GM12878 (cell line): ENCODE measurements at regions not wholly inside any gene's neighbourhood (a gene's known extent, or its start where the extent isn't known, plus 50 kb on each side); places are given as distances from the start of the nearest gene placed in this dataset.

Source experiments
- ATAC-seq: fragments of 200-7000 bp; cut with Tn5 transposase; 3 replicates; pipeline ENCODE4 v1.9.1; 2020; ENCODE audit warnings: mild to moderate bottlenecking, moderate library complexity
- BruUV-seq: library from RNA; stranded (reverse); fragments of 400-500 nt; replicated peaks from 2 replicates; lab custom pipeline; 2021; lab: Mats Ljungman, UMichigan
- CTCF ChIA-PET: fragments of 300-600 bp; sonication (Branson Sonifier 250); formaldehyde crosslinking; extraction: SDS; loops from one replicate; lab custom pipeline; 2021; ENCODE audit warnings: inconsistent platforms; lab: Yijun Ruan, JAX
- POLR2A ChIA-PET: fragments of 350-600 bp; formaldehyde crosslinking; extraction: SDS; loops from one replicate; lab custom pipeline; 2021; ENCODE audit warnings: inconsistent platforms; lab: Charles Lee
- RAD21 ChIA-PET: fragments of 300-600 bp; sonication (Branson Sonifier 250); formaldehyde crosslinking; loops from one replicate; lab custom pipeline; 2023; ENCODE audit warnings: antibody characterized with exemption; ENCODE audit not compliant: unreplicated experiment; lab: Charles Lee
- SMC1A ChIA-PET: fragments of 300-600 bp; sonication (Branson Sonifier 250); formaldehyde crosslinking; loops from one replicate; lab custom pipeline; 2023; ENCODE audit not compliant: unreplicated experiment, uncharacterized antibody; lab: Charles Lee
- DNase-seq: peaks from one replicate; pipeline ENCODE4 v3.0.0-alpha.2; 2011; ENCODE audit warnings: low read depth, low spot score
- FAIRE-seq: peaks from 3 replicates; lab custom pipeline; 2011; peaks lifted over from hg19 to GRCh38; lab: Jason Lieb, UNC
- H2AFZ ChIP-seq: 2 replicates; pipeline ENCODE4 v1.6.0; 2011; ENCODE audit warnings: low read depth, low read length, control low read depth; ENCODE audit not compliant: control insufficient read depth
- H3K27ac ChIP-seq: 2 replicates; pipeline ENCODE4 v1.5.1; 2011; ENCODE audit warnings: control low read depth; ENCODE audit not compliant: control insufficient read depth, insufficient read depth
- H3K27me3 ChIP-seq, 2 experiments: replicated peaks in 1 of 2; 2 replicates each; pipeline versions ENCODE4 v1.6.0 to v1.6.1; 2011; ENCODE audit warnings: low read length in 1 of 2; ENCODE audit not compliant: control insufficient read depth in 2 of 2, insufficient read depth in 2 of 2
- H3K36me3 ChIP-seq, 2 experiments: 2 replicates each; pipeline ENCODE4 v1.5.1; 2011; ENCODE audit warnings: low read length in 1 of 2; ENCODE audit not compliant: control insufficient read depth in 2 of 2, insufficient read depth in 2 of 2
- H3K4me1 ChIP-seq: 2 replicates; pipeline ENCODE4 v1.6.1; 2011; ENCODE audit warnings: mild to moderate bottlenecking, low read length, moderate library complexity, mixed read lengths; ENCODE audit not compliant: control insufficient read depth, insufficient read depth
- H3K4me2 ChIP-seq: 2 replicates; pipeline ENCODE4 v1.6.0; 2011; ENCODE audit warnings: control low read depth; ENCODE audit not compliant: control insufficient read depth, insufficient read depth
- H3K4me3 ChIP-seq: fragments of 200-600 bp; sonication (generic); 2 replicates; pipeline ENCODE4 v1.5.1; 2016
- H3K79me2 ChIP-seq: 2 replicates; pipeline ENCODE4 v1.6.0; 2011; ENCODE audit warnings: low read length; ENCODE audit not compliant: control insufficient read depth, insufficient read depth
- H3K9ac ChIP-seq: 2 replicates; pipeline ENCODE4 v1.8.0; 2011; ENCODE audit warnings: low read length, control low read depth, mixed read lengths; ENCODE audit not compliant: control insufficient read depth, insufficient read depth
- H3K9me3 ChIP-seq: replicated peaks from 3 replicates; pipeline ENCODE4 v1.5.1; 2011; ENCODE audit warnings: mild to moderate bottlenecking, low read length; ENCODE audit not compliant: control insufficient read depth, insufficient read depth
- H4K20me1 ChIP-seq: 2 replicates; pipeline ENCODE4 v1.6.0; 2011; ENCODE audit not compliant: control insufficient read depth, insufficient read depth
- CBX5 ChIP-seq: sonication (generic); IDR thresholded peaks from 2 replicates; pipeline ENCODE4 v1.6.1; 2016; ENCODE audit warnings: low read depth, moderate library complexity, mild to moderate bottlenecking, inconsistent platforms
- CREB1 ChIP-seq: IDR thresholded peaks from 2 replicates; pipeline ENCODE4 v1.6.1; 2012; ENCODE audit warnings: low read depth, mild to moderate bottlenecking, inconsistent platforms
- EGR1 ChIP-seq, 2 experiments: IDR thresholded peaks; 1 replicate in 1 of 2; 2 replicates in 1 of 2; pipeline ENCODE4 v1.6.1; 2011 to 2012; ENCODE audit warnings: low read depth in 2 of 2, low read length in 2 of 2, borderline replicate concordance in 1 of 2, mild to moderate bottlenecking in 1 of 2, moderate library complexity in 1 of 2
- GATAD2B ChIP-seq: fragments of 450-650 bp; conservative IDR thresholded peaks from 2 replicates; pipeline ENCODE4 v1.6.1; 2017; ENCODE audit warnings: low read depth, mild to moderate bottlenecking, moderate library complexity
- KAT2A ChIP-seq: conservative IDR thresholded peaks from 2 replicates; pipeline ENCODE4 v1.6.1; 2011; ENCODE audit warnings: low read depth, low read length; ENCODE audit not compliant: control insufficient read depth
- LARP7 ChIP-seq: fragments of 450-650 bp; IDR thresholded peaks from 2 replicates; pipeline ENCODE4 v1.6.1; 2017; ENCODE audit warnings: mild to moderate bottlenecking
- POLR2A ChIP-seq: IDR thresholded peaks from 2 replicates; pipeline ENCODE4 v1.6.1; 2011; ENCODE audit warnings: low read depth, mild to moderate bottlenecking, low read length
- POLR2AphosphoS5 ChIP-seq: IDR thresholded peaks from 2 replicates; pipeline ENCODE4 v1.6.1; 2011; ENCODE audit warnings: mild to moderate bottlenecking, low read length, inconsistent platforms
- RUNX3 ChIP-seq: IDR thresholded peaks from 2 replicates; pipeline ENCODE4 v1.6.1; 2012; ENCODE audit warnings: low read length, inconsistent platforms
- SMARCA5 ChIP-seq: fragments of 450-650 bp; IDR thresholded peaks from 2 replicates; pipeline ENCODE4 v1.6.1; 2017; ENCODE audit warnings: mild to moderate bottlenecking
- SPI1 ChIP-seq: IDR thresholded peaks from 2 replicates; pipeline ENCODE4 v1.6.1; 2011; ENCODE audit warnings: low read depth, mild to moderate bottlenecking, low read length, moderate library complexity, borderline replicate concordance; ENCODE audit not compliant: insufficient read depth
- WGBS: methylation state at CpG from one replicate; pipeline ENCODE4 v1.1.6; 2016; ENCODE audit warnings: low lambda C conversion rate; ENCODE audit not compliant: insufficient replicate concordance, insufficient coverage; ENCODE audit errors: missing lambda C conversion rate; 5-methylcytosine and 5-hydroxymethylcytosine counted together
- in situ Hi-C: fragments of 300-500 bp; cut with MboI; formaldehyde crosslinking; loops from 9 replicates; pipeline ENCODE4 v1.14.3; 2018; ENCODE audit warnings: mixed read lengths
- intact Hi-C: fragments of 100-400 bp; cut with micrococcal nuclease; formaldehyde crosslinking; loops from one replicate; pipeline ENCODE4 v1.14.2; 2022; ENCODE audit not compliant: unreplicated experiment
- TF ChIP-seq, protein P1 (sequence below): fragments of 450-650 bp; IDR thresholded peaks from 2 replicates; pipeline ENCODE4 v1.6.1; 2017; ENCODE audit warnings: mild to moderate bottlenecking
- TF ChIP-seq, protein P2 (sequence below): fragments of 450-650 bp; IDR thresholded peaks from 2 replicates; pipeline ENCODE4 v1.6.1; 2017; ENCODE audit warnings: antibody characterized with exemption, mild to moderate bottlenecking, moderate library complexity
- TF ChIP-seq, protein P3 (sequence below): fragments of 450-650 bp; IDR thresholded peaks from 2 replicates; pipeline ENCODE4 v1.6.1; 2016; ENCODE audit warnings: mild to moderate bottlenecking

GRCh38 chr16:80200079-80200478 lies 340.7 kb upstream of the DYNLRB2 start:
- H3K4me1 ChIP-seq = no peaks in the 10 kb centered on the region
- H3K27ac ChIP-seq = no peak overlapping the region
- ChIA-PET RAD21 (no interaction called here), SMC1A (interaction anchor here (0.5 to 1.0 kb wide), 2 partner anchors 8 to 30 kb away, joined by 3 to 7 read pairs; no protein-coding TSS in a partner anchor), POLR2A (no interaction called here), CTCF (no interaction called here)
- BruUV-seq = no TSS peak
- no peaks in the 10 kb centered on the region for H3K9me3 ChIP-seq
- no peak overlapping the region for H3K9ac ChIP-seq
- 0 out of 4 replicates have a peak, but pooled peaks cover 0 to 4% of the 10 kb centered on the region in 2 experiments for H3K27me3 ChIP-seq
- TF ChIP-seq SPI1 (no peak), CBX5 (no peak), GATAD2B (no peak), KAT2A (no peak), EGR1 (IDR thresholded peaks at IDR 0.05; ENCODE audit: borderline replicate concordance in 1 of 2, low read depth in 2 of 2, low read length in 2 of 2) (no peak), CREB1 (no peak), POLR2A (no peak), POLR2AphosphoS5 (no peak)
- no peak overlapping the region for H3K4me2 ChIP-seq
- no peak overlapping the region for H2AFZ ChIP-seq
- H3K79me2 ChIP-seq = no peaks in the 10 kb centered on the region
- H4K20me1 ChIP-seq = no peaks in the 10 kb centered on the region
- intact Hi-C loops (no loop called here), in situ Hi-C loops (no loop called here)
- ATAC-seq = no peak
- no peak overlapping the region for H3K4me3 ChIP-seq
- no peaks in the 10 kb centered on the region for H3K36me3 ChIP-seq
- no peak for DNase-seq
- FAIRE-seq = no peak
- 56% methylated on average over 3 of the region's 3 CpGs for whole genome bisulfite sequencing

DNA sequence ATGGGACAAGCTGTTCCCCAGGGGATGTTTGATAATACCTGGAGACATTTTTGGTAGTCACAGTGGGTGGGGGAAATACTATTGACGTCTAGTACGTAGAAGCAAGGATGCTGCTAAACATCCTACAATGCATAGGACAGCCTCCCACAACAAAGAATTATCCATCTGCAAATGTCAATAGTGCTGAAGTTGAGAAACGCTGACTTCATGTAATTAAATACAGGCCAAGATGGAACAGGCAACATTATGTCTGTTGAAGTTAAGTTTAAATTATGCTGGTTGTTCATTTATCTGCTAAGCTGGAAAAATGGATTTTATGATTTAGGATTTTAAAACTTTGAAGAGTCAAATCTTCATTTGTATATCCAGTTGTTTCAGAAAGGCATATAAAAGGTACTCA lies 341.2 kb upstream of the DYNLRB2 start:
- no peak overlapping the region for H2AFZ ChIP-seq
- intact Hi-C loops (no loop called here), in situ Hi-C loops (no loop called here)
- ChIA-PET CTCF (no interaction called here), RAD21 (no interaction called here), SMC1A (interaction anchor here (1.0 kb wide), 1 partner anchor 9 kb away, joined by 7 read pairs; no protein-coding TSS in a partner anchor), POLR2A (no interaction called here)
- H3K36me3 ChIP-seq = no peaks in the 10 kb centered on the region
- TF ChIP-seq, protein P1, sequence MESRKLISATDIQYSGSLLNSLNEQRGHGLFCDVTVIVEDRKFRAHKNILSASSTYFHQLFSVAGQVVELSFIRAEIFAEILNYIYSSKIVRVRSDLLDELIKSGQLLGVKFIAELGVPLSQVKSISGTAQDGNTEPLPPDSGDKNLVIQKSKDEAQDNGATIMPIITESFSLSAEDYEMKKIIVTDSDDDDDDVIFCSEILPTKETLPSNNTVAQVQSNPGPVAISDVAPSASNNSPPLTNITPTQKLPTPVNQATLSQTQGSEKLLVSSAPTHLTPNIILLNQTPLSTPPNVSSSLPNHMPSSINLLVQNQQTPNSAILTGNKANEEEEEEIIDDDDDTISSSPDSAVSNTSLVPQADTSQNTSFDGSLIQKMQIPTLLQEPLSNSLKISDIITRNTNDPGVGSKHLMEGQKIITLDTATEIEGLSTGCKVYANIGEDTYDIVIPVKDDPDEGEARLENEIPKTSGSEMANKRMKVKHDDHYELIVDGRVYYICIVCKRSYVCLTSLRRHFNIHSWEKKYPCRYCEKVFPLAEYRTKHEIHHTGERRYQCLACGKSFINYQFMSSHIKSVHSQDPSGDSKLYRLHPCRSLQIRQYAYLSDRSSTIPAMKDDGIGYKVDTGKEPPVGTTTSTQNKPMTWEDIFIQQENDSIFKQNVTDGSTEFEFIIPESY = no peak
- TF ChIP-seq, protein P2, sequence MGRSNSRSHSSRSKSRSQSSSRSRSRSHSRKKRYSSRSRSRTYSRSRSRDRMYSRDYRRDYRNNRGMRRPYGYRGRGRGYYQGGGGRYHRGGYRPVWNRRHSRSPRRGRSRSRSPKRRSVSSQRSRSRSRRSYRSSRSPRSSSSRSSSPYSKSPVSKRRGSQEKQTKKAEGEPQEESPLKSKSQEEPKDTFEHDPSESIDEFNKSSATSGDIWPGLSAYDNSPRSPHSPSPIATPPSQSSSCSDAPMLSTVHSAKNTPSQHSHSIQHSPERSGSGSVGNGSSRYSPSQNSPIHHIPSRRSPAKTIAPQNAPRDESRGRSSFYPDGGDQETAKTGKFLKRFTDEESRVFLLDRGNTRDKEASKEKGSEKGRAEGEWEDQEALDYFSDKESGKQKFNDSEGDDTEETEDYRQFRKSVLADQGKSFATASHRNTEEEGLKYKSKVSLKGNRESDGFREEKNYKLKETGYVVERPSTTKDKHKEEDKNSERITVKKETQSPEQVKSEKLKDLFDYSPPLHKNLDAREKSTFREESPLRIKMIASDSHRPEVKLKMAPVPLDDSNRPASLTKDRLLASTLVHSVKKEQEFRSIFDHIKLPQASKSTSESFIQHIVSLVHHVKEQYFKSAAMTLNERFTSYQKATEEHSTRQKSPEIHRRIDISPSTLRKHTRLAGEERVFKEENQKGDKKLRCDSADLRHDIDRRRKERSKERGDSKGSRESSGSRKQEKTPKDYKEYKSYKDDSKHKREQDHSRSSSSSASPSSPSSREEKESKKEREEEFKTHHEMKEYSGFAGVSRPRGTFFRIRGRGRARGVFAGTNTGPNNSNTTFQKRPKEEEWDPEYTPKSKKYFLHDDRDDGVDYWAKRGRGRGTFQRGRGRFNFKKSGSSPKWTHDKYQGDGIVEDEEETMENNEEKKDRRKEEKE = no peak
- TF ChIP-seq SMARCA5 (no peak), RUNX3 (no peak), LARP7 (no peak)
- TF ChIP-seq, protein P3, sequence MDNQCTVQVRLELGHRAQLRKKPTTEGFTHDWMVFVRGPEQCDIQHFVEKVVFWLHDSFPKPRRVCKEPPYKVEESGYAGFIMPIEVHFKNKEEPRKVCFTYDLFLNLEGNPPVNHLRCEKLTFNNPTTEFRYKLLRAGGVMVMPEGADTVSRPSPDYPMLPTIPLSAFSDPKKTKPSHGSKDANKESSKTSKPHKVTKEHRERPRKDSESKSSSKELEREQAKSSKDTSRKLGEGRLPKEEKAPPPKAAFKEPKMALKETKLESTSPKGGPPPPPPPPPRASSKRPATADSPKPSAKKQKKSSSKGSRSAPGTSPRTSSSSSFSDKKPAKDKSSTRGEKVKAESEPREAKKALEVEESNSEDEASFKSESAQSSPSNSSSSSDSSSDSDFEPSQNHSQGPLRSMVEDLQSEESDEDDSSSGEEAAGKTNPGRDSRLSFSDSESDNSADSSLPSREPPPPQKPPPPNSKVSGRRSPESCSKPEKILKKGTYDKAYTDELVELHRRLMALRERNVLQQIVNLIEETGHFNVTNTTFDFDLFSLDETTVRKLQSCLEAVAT = no peak
- DNase-seq (no peak), ATAC-seq (no peak), FAIRE-seq (no peak)
- WGBS = 17% methylated on average over 3 of the region's 3 CpGs
- H3K9me3 ChIP-seq = no peaks in the 10 kb centered on the region
- no peak overlapping the region for H3K27ac ChIP-seq
- H3K4me2 ChIP-seq = no peak overlapping the region
- H3K79me2 ChIP-seq = no peaks in the 10 kb centered on the region
- 0 out of 4 replicates have a peak, but pooled peaks cover 0 to 4% of the 10 kb centered on the region in 2 experiments for H3K27me3 ChIP-seq
- H3K4me1 ChIP-seq = no peaks in the 10 kb centered on the region
- no peak overlapping the region for H3K9ac ChIP-seq
- no peak overlapping the region for H3K4me3 ChIP-seq
- H4K20me1 ChIP-seq = no peaks in the 10 kb centered on the region
- BruUV-seq = no TSS peak
